HG03103 (cell line): ENCODE measurements at regions not wholly inside any gene's neighbourhood (a gene's known extent, or its start where the extent isn't known, plus 50 kb on each side); places are given as distances from the start of the nearest gene placed in this dataset.

ENCODE experiments used
- ATAC-seq: cut with Tn5 transposase; IDR thresholded peaks from one replicate; pipeline ENCODE4 v1.9.1; 2021; ENCODE audit warnings: low read depth; ENCODE audit not compliant: unreplicated experiment

DNA sequence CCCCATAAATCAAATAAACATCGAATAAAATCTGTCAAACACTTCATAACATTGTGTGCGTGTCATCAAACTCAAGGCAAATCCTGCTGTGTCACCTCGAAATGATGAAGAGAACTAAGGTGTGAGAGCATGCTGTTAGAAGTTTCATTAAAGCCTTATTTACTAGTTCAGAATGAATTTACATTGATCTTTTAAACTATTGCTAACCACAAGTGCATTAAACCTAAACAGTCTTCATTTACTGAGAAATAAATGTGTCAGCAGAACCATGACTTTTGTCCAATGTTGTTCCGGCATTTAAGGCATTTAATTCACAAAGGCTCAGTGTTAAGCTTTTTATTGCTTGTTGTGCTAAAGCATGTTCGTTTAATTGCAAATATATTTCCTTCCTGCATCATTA, 474.4 kb downstream of the SETD4 start:
- ATAC-seq, result no peak

DNA sequence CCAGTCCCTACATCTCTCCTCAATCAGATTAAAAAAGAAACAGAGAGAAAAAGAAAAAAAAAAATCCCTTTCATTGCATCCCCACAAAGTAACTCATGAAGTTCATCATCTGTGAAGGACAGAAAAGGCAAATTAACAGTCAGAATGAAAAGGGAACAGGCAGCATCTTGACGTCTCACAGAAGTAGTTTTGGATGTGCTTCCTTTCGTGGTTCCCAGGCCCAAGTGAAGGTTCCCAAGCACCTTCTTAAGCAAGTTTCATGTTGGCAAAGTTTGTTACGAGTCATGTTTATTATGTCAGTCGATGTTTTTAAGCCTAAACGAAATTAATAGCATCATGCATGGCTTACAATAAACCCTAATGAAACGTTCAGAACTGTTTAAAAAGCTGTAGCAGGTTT, 475.2 kb downstream of the SETD4 start:
- no peak for ATAC-seq

DNA sequence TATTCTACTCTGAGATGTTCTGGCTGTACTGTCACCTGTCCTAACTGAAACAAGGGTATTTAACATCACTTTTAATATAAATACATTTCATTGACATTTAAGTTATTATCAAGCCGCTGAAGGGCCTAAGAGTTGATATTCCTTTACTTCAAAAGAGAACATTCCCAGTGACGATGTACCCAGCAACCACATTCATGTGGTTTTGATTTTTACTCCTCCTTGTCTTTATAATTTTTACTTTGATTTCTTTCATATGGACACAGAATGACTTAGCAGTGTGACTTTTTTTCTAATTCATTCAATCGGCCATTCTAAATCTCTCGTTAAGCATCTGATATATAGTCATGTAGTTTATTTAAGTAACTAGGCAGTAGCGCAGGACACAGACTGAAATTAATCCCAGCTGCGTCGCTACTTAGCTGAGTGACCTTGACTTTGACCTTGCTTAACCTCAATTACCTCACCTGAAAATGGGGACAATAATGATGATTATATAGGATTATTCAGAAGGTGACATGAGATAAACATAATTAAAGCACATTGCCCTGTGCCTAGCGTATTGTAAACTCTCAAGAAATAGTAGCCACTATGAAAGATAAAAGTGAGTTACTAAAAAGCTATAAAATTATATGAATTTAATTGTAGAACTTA, 476.6 kb downstream of the SETD4 start:
- ATAC-seq, result no peak

DNA sequence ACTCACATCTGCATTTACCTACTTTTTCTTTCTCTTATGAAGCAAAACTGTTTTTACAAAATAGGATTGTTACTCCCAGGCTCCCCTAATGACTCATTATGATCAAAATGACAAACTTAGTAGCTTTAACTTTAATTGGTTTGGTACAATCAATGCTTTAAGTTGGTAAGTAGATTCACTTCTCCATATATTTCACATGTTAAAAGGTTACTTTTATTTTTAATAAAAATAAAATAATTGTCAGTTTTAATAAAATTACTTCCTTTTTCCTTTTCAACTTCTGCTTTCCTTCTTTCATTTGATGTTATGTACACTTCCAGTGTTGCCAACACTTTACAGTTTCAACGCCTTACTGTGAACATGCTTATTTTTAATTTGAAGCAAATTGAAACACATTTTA, 477.6 kb downstream of the SETD4 start:
- ATAC-seq, result no peak

DNA sequence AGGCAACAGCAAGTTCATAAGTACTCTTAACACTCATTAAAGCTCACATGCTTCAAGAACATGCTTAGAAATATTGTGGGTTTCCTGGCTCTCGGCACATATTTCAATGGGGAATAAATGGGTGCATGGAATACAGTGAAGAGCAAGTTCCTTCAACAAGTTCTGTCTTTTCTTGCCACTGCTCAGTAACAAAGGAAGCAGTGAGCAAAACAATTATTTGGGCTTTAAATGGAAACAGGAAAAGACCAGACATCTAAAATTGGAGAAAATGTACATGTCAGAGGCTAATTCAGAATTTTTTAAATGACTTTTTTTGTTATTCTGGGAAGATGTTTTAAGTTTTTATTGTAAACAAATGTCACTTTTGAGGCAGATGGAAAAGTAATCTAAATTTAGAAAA, 478.7 kb downstream of the SETD4 start:
- ATAC-seq, result no peak

DNA sequence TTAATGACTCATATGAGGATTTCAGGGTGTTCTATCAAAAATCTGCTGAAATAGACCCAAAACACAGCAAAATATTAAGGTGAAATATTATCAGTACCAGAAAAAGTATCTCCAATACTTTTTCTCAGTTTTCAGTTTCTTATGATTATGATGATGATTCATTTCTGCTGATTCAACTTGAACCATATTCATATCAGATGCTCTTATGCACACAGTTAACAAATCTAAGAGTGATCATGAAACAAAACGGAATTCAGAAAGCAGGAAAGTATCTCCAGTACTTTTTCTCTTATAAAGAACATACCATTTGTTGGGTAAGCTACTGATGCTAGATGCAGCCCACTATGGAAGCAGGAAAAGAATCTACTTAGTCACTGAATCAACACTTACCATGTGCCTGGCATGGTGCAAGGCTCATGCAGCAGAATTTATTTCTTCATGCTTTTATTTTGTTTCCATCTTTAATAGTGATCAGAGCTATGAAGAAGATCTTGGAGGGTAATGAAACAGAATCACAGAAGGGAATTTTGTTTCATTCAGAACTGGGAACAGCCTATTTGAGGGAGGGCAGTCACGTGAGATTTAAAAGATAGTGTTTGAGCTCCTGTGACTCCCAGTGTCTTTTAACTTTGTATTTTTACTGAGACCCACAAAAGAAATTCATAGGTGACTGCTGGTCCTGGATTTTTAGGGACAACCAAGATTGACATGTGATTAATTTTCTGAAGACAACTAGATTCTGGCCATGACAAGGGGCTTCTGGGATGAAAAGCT, 480.6 kb downstream of the SETD4 start:
- ATAC-seq, result no peak

DNA sequence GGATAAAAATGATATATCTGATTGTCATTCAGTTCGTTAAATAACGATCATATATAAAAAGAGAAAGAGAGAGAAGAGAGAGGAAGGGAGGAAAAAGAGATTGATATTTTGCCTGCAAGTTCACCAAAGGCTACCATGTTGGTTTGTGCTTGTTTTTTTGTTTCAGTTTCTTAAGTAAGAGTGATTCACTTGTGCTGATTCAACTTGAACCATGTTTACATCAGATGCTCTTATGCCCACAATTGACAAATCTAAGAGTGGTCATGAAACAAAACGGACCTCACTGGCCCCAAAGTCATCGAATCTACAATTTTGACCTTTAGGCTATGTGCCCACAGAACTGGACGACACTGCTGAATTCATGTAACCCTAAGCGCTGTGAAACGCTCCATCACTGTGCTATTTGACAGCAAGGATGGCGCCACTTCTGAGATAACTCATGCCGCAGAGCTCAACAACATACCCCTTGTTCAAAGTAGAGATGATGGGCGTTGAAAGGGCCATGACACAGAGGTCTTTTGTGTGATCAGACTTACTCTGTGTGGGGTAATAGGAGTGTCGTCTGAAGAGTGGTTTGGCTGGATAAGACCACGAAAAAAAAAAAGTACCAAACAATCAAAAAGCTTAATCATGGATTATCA, 481.4 kb downstream of the SETD4 start:
- ATAC-seq, result no peak

DNA sequence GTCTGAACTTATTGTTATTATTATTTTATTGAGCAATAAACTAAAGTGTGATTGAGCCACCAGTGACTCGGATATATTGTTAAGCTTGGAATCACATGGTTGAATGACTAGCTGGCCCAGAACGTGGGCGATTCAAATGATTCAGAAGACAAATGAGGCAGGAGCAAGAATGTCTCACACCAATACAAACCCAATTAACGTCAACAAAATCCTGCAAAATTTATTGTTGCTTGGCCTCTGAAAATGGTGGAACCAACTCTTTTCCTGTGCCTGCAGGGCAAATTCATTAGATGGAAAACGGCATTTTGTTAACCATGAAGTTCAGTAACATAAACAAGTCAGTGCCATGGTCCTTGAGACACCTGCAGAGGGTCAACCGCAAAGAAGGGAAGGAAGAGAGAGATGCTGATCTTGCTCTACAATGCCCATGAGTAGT, 482.0 kb downstream of the SETD4 start:
- no peak for ATAC-seq

DNA sequence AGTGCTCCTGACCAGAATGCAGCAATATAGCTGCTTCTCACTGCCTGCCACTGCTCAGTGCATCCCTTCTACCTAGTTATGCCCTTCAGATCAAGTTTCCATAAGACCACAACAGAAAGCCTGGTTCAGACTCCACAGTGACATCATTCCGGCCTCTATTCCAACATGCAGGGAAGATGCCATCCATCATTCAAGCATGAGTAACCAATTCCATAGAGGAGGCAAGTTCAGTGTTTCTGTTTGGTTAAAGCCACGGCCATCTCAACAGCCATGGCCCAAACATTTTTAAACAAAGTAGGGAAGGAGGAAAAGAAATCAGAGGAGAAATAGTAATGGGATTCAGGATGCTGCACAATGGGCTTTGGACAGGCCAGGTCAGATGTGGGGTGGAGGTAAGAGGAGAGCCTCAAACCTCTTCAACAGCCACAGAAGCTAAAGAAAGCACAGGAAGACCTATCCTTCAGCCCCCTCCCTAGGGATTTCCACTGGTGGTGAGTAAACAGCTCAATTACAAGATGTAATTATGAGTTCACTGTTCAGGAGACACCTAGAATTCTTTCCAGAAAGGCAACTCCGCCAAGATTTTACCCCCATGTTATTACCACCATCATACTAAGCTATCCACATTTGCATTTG, 484.9 kb downstream of the SETD4 start:
- ATAC-seq, result no peak

DNA sequence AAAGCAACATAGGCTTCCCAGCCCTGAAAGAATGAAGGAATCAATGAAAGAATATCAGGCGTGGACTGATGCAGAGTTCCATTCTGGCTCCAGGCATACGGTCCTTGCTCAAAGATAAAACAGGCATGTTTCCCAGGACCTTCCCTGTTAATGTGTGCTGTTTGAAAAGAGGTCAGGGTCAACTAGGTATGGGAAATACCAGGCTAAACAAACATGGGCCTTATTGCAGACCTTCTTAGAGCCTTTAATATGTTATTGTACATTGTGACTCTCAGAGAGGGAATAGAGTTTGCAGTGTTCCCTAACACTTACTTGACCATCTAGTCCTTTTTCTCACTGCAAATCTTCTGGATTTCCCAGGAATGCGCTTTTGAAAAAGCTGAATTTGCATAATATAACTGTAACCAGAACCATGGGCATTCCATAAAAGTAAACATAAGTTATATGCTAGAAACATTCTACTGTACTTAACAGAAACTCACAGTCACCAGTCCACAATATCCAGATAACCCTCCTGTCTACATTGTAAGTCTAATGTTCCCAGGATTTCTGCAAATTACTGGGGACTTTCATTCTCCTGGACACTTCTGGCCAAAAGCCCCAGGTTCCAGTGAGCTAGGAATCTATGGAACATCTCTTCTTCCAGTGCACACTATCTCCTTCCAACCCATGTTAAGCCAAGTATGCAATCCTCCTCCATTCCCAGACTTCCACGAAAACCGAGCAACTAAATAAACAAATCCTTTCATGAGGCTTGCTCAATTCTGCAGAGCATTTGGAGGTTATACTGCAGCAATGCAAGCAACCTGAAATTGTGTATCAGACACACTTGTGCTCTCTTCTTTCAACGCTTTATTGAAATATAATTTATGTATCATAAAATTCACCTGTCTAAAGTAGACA, 486.6 kb downstream of the SETD4 start:
- ATAC-seq, result no peak

DNA sequence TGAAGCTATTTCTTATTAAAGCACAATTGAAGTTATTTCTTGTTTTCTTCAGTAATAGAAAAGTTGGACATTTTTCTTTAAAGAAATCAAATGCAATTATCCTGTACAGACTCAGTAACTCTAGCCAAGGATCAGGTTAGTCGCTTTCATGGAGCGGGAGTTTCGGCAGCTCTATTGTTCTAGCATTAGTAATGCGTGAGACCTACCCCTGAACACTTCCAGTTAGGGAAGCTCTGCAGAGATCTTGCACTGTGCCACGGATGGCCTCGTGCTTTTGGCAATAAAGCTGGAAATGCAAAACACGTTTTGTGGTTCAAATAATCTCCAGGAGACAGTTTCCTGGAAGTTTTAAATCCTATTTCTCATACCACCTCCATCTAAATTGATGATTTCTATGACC, 488.4 kb downstream of the SETD4 start:
- ATAC-seq, result no peak

DNA sequence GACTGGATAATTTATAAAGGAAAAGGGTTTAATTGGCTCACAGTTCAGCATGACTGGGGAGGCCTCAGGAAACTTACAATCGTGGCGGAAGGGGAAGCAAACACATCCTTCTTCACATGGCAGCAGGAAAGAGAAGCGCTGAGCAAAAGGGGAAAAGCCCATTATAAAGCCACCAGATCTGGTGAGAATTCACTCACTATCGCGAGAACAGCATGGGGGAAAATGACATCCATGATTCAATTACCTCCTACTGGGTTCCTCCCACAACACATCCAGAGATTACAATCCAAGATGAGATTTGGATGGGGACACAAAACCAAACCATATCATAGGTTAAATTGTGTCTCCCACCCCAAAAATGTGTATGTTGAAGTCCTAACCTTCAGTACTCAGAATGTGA, 491.7 kb downstream of the SETD4 start:
- no peak for ATAC-seq

DNA sequence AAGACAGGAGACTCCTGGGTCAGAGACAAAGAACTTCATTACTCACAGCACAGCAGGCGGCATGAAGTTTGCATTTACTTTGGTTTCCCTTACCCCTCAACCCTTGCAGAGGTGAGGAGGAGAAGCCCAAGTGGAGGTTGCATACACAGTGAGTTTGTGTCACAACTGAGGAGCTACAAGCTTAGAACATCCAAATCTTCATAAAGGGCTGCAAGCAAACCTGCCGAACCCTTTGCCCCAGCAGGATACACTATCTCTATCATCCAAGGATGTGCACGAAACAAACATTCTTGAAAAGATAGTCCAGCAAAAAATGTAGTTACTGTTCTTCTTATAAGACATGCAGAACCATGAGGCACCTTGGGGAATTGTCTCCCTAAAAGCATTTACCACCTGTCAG, 493.5 kb downstream of the SETD4 start:
- no peak for ATAC-seq

DNA sequence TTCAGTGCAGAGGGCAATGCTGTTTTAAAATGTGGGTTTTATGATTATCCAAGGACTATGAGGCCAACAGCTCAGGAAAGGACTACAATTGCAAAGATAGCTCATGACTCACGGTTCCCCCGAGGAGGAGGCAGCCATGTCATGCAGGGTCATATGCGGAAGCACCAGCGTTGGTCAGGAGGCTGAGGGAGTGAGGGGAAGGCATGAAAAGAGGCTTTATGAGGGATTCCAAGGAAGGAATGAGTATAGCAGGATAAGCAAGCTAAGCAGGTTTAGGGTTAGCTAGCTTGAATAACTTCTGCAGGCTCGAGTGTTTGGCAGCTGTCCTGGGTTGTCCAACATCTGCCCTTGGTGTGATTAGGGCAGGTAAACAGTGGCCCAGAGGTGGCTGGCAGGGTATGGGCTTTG, 495.1 kb downstream of the SETD4 start:
- ATAC-seq, result no peak

DNA sequence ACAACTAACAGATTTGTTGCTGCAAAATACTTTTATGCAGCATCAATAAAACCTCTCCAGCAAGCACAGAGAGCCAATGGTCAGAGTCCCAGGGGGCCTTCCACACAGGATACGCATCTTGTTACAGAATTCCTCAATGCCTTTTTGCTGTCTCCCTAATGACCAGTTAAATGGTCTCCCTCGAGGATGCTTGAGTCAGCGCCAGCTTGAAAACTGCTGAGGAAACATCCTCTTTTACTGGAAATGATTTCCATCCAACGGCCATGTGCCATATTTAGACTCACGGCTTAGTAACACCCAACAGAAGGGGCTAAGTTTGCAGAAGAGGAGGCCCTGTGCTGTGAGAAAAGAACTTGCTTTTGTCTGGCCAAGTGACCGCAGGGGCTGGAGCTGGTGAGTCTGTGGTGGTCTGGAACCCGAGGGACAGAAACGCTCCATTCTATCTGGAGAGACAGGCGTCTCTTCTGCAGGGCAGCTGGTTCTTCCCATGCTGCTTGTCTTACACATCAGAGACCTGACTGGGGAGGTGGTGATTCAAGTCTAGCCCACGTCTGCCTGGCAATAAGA, 496.4 kb downstream of the SETD4 start:
- no peak for ATAC-seq

DNA sequence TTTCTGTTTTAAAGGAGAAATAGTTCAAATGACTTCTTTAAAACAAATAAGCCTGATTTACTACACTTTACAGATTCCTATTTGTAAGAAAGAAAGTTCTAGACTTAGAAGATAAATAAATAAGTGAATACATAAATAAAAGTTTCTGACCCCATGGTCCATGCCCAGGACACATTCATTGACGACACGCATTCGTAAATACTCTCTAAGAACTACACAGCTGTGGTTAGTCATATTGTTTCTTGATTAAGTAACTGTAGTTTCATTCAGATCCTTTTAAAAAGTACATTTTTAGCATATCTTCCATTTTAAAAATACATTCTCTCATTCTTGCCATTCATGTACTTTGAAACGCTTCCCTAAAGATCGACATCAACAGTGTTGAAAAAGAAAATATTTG, 497.4 kb downstream of the SETD4 start:
- ATAC-seq, result no peak

DNA sequence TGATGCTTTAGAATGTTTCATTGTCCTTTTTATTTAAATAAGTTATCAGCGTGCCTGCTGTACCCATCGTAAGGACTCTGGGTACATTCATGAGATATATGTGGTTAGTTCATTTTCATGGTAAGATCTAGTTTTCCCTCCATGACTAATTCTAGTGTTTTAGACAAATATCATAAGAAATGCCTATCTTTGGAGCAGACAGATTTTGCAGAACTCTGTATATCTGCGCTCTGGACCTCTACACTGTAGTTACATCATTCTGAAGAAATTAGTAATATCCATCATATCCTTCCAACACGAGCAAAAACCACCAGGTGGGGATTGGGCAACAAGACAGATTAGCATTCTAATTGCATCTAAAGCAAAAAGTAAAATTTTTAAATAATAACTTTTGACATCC, 499.2 kb downstream of the SETD4 start:
- no peak for ATAC-seq

DNA sequence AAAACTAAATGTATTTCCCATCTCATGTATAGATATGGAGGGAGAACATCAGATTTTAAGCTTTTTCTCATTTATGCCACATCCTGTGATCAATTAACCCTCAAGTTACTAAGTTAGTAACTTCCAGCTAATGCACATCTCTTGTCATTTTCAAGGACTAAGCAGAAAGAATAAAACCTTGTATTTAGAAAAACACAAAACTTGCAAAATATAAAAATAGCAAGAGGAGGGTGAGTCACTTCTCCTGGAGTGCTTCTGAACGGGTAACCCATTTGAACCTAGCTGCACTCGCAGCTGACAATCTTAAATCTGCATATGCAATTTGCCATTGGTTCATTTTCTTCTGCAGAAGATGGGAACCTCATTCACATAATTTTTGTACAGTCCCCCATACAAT, 500.5 kb downstream of the SETD4 start:
- ATAC-seq, result no peak

DNA sequence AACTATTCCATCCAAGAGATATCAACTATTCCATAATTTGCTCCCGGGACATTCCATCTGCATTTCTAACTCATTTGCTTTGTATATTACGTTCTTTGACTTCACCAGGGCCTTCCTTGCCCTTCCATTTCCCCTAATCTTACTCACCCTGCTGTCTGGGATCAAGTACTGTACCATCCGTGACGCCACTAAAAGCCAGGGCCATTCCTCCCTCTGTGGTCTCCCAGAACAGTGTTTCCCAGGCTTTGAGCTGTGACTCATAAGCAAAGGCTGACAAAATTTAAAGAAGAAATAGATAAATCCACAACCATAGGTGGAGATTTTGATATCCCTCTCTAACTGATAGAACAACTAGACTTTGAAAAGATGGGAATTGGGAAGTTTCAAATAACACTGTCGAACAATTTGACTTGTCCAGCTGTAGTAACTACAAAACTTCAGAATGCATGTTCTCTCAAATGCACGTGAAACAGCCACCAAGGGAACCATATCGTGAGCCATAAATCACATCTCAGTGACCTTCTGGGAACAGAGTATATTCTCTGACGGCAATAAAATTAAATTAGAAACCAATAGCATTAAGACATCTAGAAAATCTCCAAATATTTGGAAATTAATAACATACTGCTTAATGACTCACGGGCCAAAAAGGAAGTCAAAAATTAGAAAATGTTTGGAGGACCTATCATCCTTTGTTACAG, 501.0 kb downstream of the SETD4 start:
- no peak for ATAC-seq

DNA sequence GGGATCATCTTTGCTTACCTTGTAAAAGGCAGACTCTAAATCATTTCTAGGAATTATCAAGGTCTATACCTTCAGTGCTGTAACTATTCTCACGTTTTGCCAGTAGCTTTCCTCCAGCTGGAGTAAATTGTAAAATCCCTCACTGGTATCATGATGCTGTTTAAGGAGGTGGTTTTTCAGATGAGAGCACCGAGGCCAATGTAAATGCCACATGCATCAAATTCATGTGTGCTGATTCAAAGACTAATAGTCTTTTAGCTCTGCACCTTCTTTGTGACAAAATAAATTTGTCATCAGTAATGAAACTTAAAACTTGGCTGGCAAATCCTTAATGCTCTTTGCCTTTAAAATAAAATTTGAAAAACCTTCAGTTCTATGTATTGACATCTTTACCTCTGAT, 503.8 kb downstream of the SETD4 start:
- ATAC-seq, result no peak
